GM21786 (cell line): ENCODE measurements at regions not wholly inside any gene's neighbourhood (a gene's known extent, or its start where the extent isn't known, plus 50 kb on each side); places are given as distances from the start of the nearest gene placed in this dataset.

Source experiments
- ATAC-seq: cut with Tn5 transposase; IDR thresholded peaks from one replicate; pipeline ENCODE4 v1.9.1; 2021; ENCODE audit not compliant: unreplicated experiment

GRCh38 chr16:51924744-51925143 lies 622.2 kb downstream of the TOX3 start:
- no peak for ATAC-seq

- ATAC-seq: no peak
Observed at GRCh38 chr16:51922476-51922875, 624.5 kb downstream of the TOX3 start.

DNA sequence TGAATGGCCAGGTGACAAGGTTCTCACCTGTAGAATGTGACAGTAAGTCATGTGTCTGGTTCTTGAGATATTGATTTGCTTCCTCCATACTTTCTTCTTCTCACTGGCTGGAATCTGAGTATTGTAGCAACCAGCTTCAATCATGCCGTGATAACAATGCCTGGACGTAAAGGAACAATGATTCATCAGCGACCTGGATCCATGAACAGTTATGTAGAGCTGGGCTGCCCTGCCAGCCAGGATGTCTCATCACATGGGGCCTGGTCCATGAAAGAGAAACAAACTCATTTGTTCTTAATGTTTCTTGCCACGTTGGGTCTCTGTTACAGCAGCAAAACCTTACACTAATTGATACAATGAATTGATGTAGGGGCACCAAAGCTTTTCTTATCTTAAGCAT lies 627.2 kb downstream of the TOX3 start:
- no peak for ATAC-seq

GRCh38 chr16:51916814-51917213 lies 630.1 kb downstream of the TOX3 start:
- ATAC-seq: no peak

GRCh38 chr16:51916231-51916630 lies 630.7 kb downstream of the TOX3 start:
- ATAC-seq: no peak

- no peak for ATAC-seq
Observed at GRCh38 chr16:51907680-51908079, 639.3 kb downstream of the TOX3 start.

- no peak for ATAC-seq
Observed at GRCh38 chr16:51900221-51900780, 646.6 kb downstream of the TOX3 start.

GRCh38 chr16:51898872-51899271 lies 648.1 kb downstream of the TOX3 start:
- no peak for ATAC-seq

GRCh38 chr16:51896013-51896412 lies 650.9 kb downstream of the TOX3 start:
- ATAC-seq: no peak

GRCh38 chr16:51892293-51893007 lies 654.5 kb downstream of the TOX3 start:
- no peak for ATAC-seq

DNA sequence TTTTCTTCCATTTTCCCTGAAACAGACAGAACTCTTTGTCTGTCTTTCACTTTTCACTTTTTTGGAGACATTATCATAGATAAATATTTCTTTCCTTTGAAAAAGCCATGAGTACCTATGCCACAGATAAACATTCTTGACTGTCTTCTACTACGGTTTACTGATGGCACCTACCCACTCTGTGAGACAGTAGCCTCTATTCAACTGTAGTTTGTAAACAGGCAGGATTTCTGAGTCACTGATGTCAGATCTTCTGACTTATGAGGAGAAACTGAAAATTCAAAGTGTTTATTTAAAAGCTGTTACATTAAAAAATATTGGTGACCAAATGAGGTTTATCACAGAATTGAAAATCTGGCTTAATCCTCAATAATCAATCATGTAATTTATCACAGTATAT lies 658.4 kb downstream of the TOX3 start:
- ATAC-seq: no peak

DNA sequence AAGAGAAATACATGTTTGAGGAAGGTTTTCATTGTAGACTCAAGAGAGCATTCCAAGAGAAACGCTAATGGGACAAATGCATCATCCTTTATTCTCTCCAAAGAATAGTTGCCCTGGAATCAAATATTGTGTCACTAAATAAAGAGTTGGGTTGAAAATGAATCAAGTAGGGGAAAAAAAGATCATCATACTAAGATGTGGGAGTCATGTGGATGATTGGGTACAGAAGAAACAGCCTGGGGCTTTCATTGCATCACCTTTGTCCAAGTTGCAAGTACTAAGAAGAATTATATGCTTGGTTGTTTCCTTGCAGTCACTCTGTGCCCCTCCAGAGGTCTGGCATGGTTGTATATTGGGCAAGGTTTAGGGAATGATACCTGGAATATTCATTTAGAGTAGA lies 658.9 kb downstream of the TOX3 start:
- no peak for ATAC-seq

- ATAC-seq: no peak
Observed at GRCh38 chr16:51886456-51886855, 660.5 kb downstream of the TOX3 start.

DNA sequence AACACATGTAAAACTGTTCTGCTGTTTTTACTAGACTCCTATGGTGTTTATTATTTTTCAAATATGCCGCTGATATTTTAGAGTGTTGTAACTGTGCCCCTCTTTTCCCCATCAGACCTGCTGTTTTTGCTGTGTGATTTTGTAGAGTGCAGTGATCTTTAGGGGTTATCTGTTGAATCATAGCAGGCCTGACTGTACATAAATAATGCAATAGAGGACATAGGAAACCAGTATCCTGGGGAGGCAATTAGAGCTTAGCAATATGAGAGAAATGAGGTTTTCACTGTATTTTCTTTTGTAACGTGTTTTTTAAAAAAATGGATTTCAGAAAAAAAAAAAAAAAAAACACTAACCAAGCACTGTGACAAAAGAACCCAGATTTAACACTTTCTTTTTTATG lies 662.2 kb downstream of the TOX3 start:
- no peak for ATAC-seq

DNA sequence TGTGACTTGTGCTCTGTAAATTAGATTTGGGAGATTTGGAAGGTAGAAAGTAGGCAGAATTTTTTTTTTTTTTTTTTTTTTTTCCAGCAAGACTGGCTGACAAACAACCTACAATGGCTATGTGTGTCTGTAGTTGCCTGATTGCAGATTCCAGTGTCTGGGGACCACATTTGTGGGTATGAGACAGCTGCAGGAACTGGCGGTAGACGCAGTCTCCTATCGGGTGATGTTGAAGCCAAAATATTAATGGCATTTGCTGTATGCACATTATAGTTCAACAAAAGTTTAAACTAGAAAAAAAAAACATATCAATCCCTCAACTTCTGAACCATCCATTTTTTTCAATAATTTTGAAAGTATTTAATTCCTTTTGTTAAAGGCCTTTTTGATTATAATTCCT lies 665.2 kb downstream of the TOX3 start:
- ATAC-seq: no peak

- ATAC-seq: no peak
Observed at GRCh38 chr16:51880776-51881175, 666.2 kb downstream of the TOX3 start.

DNA sequence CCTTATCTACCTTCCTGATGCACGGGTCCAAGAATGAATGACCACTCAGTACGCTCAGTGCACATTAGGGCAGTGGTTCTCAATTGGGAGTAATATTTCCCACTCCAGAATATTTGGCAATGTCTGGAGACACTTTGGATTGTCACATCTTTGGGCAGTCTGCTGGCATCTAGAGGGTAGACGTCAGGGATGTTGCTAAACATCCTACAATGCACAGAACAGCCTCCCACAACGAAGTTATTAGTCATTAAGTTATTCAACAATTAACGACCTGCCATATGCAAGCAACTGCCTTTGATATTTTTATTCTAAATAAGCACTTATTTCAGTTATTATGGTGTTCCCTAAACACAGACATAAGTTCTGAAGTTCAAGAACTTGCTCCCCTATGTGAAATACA lies 669.3 kb downstream of the TOX3 start:
- ATAC-seq: no peak

DNA sequence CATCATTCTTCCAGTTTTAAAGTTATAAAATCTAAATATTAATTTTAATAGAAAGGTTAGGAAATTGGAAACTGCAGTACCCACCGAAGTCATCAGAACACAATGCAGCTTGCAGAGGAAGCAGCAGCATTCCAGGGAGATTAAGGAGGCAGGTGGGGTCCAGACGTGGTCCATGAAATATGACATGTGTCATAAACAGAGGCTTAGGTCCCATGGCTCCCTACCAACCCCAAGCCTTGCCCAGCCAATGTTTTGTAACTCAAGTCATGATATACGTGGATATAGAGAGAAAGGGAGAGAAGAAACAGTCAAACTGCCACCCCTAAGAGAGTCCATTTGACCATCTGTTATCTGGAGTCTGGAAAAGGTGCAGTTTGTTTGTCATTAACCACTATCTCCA lies 670.0 kb downstream of the TOX3 start:
- no peak for ATAC-seq

DNA sequence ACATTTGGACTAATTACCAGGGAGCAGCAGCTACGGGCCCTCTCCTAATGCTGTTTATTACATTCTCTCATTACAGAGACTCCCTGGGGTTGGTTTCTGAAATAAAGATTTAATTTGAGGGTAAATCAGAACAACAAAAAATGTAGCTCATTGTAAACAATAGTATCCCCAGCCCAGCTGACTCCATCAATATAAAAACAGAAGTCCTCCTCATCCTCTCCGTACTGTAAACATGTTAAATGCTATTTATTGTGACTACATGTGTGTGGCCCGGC lies 670.4 kb downstream of the TOX3 start:
- no peak for ATAC-seq

DNA sequence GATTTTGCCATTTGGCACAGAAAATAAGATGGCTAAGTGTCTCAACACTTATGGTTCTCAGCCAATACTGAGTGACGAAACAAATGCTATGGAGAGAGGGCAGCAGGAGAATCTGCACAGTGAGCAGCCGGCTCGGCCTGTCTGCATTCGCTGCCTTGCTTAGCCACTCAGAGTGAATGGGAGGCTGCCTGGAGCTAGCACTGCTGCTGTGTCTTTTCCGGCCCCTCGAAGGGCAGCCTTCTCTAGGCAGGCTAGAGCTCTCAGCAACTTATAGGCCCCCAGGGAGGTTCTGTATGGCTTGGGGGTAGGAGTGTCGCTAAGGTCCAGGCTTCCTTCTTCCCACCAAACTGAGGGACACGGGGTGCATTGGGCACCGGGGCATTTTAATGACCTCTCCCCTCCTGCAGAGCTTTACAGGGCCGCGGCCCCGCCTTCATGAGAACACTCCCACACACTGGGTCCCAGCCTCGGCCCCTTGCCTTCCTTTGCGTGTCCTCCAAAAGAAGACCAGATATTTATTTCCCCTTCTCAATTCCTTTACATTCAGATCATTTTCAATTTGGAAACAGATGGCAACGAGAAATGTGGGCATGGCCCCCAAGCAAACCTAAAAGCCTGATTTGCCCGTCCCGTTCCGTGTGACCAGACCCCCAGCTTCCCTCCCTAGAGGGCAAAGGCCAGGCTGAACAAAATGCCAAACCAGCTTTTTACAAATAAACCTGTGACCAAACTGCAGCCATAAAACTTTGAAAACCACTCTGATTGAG lies 670.9 kb downstream of the TOX3 start:
- no peak for ATAC-seq

- no peak for ATAC-seq
Observed at GRCh38 chr16:51872524-51872923, 674.4 kb downstream of the TOX3 start.

DNA sequence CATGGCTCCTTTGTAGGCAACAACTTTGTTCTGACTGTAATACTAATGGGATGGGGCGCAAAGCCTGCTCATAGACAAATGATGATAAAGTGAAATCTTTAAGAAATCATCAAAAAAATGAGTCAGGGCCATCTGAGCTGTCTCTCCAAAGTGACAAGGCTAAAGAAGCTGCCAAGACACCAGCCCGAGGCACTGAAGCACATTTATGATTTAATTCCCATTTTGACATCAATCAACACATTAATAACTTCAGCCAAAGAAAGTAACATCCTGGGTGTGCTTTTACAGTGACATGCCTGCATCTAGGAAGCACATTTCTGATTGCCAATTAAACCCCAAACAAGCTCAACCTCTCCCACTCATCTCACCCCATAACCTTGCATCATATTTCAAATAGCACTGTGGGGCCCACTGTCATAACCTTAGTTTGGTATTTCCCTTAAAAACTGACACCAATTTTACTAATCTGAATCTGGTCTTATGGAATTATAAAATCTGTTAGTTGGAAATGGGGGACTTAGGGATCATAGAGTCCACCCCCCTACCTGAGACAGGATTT lies 676.6 kb downstream of the TOX3 start:
- ATAC-seq: no peak
